Amygdala (tissue), 56 donors: ENCODE measurements at regions not wholly inside any gene's neighbourhood (a gene's known extent, or its start where the extent isn't known, plus 50 kb on each side); places are given as distances from the start of the nearest gene placed in this dataset.

Source experiments
- DNase-seq, 56 donors: peaks; one replicate each; lab custom pipeline; 2025; lab: John Stamatoyannopoulos, UW

DNA sequence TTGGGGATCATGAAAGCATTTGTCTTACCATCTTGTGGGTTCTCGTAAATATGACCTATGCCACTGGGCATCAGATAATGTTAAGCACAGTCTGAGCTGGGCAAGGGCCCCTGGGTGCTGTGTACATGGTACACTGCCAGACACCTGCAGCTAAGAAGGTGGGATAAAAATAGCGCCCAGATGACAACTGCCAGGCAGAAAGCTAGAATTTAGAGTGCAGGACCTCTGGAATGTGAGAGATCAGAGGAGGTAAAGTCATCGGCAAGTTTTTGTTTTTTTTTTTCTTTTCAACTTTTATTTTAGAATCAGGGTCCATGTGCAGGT, 53.8 kb upstream of the CYRIA start:
- DNase-seq, result no peak

DNA sequence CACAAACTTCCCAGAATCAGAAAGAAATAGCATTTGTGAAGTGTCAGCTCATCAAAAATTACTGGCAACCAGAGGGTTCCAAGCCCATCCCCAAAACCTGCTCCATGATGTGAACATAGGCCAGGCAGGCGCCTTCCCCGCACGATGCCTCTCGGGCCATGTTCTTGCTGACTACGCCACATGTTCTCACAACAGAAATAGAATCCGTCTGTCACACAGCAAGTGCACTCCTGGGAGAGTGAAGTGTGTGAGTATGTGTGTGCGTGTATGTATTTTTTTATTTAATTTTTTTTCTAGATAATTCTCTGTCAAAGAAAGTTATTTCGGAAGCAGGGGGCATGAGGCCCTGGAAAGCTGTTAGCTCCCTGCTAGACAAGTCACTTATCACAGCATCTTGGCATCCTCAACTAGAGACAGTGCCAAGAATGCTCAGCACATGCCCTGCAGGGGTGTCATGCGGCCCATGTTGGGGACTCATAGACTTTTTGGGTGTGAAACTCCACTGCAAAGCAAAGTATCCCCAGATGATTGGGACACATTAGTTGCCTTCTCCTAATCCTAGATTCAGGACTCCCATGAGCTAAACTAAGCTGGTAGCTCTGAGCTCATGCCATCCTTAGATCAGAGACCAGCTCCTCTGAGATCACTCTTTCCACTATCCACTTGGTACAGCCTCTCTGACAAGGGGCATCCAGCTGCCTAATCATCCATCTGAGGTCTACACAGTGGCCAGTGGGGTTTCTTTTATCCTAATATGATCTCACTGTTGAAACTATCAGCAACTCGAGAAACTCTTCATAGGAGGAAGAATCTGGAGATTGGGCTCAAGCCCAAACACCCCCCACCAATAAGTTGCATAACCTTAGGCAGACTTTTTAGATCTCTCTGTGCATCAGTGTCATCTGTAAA, 53.2 kb upstream of the CYRIA start:
- DNase-seq, result peak in 8 of 56 donors; percentile 7 to 51 (median 24)

DNA sequence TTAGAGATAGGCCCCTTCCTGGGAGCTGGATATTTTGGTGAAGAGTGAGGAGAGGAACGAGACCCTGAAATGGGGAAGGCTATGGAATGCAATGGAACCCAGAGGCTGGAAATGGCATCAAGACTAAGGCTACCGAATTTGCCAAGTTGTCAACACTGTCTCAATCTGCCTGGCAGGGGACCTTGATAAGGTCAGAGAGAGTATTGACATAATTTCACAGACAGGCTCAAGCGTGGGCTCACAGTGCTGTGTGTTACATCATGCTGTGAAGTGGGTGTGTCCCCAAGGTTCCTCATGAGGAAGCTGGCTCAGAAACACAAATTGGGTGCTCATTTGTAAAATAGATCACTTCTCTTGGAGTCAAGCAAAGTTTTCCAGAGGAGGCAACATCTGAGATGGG, 51.8 kb upstream of the CYRIA start:
- no peak for DNase-seq

DNA sequence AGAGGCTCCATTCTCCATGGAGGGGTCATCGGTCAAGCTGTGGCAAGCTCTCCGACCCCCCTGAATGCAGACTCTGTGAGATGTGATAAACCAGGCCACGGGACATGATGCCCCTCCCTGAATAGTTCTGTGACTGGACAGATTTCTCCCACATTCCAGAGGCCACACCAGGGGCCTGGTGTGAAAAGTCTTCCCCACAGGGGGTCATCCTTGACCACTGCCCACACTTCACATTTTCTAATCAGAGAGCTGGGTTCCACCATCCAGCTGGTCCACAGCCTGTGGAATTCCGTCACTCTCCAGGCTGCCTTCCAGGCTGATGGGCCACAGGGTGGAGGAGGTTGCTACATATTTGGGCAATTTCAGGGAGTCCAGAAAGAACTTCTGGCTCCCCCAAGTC, 51.3 kb upstream of the CYRIA start:
- DNase-seq, result no peak

DNA sequence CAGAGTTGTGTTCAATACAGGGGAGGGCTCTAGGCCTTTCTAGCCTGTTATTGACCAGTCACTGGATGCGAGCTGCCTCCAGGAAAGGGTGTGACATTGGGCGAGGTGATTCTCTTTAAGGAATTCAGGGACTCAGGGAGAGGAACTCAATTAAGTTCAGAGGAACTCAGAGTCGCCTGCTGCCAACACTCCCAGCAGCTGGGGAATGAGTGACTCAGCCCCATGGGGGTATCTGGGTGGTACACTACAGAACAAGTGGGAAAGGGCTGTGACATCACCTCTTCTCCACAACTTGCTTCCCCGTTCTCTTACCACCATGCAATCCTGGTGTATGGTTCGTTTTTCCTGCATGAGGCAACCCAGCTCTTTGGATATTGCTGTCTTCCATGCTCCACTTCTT, 50.4 kb upstream of the CYRIA start:
- DNase-seq, result no peak
